Activated CD4-positive, alpha-beta T cell treated with anti-CD3 and anti-CD28 coated beads for 36 hours (primary cell): ENCODE measurements at regions not wholly inside any gene's neighbourhood (a gene's known extent, or its start where the extent isn't known, plus 50 kb on each side); places are given as distances from the start of the nearest gene placed in this dataset.

Source experiments
- ATAC-seq: fragments of 200-7000 bp; cut with Tn5 transposase; one replicate; pipeline ENCODE4 v1.10.0; 2021; ENCODE audit warnings: mild to moderate bottlenecking, moderate library complexity
- CTCF ChIA-PET: fragments of 350-600 bp; sonication (Branson Sonifier 250); formaldehyde crosslinking; loops from one replicate; lab custom pipeline; 2021; ENCODE audit warnings: antibody characterized with exemption; lab: Charles Lee
- POLR2A ChIA-PET: fragments of 350-600 bp; sonication (Branson Sonifier 250); formaldehyde crosslinking; loops from one replicate; lab custom pipeline; 2021; ENCODE audit warnings: antibody characterized with exemption, inconsistent platforms; lab: Charles Lee
- DNase-seq: peaks from one replicate; pipeline ENCODE4 v3.0.0-alpha.2; 2020
- H3K27ac Mint-ChIP-seq: one replicate; pipeline ENCODE4 v1.8.0; 2021; ENCODE audit warnings: mixed read lengths
- H3K27me3 Mint-ChIP-seq: one replicate; pipeline ENCODE4 v1.8.0; 2021; ENCODE audit warnings: mixed read lengths
- H3K36me3 Mint-ChIP-seq: one replicate; pipeline ENCODE4 v1.8.0; 2021; ENCODE audit warnings: low read depth, mixed read lengths
- H3K4me1 Mint-ChIP-seq: one replicate; pipeline ENCODE4 v1.8.0; 2021; ENCODE audit warnings: mixed read lengths
- H3K4me3 Mint-ChIP-seq: one replicate; pipeline ENCODE4 v1.8.0; 2021; ENCODE audit warnings: mild to moderate bottlenecking, moderate library complexity, mixed read lengths
- H3K9me3 Mint-ChIP-seq: one replicate; pipeline ENCODE4 v1.8.0; 2021; ENCODE audit warnings: low read depth, mixed read lengths
- intact Hi-C, 2 experiments: fragments of 100-400 bp; cut with DNase I in 1 of 2; cut with micrococcal nuclease in 1 of 2; formaldehyde crosslinking; loops; one replicate each; pipeline versions ENCODE4 v1.14.2 to v1.15.1; 2022 to 2024; cut with DNase I, micrococcal nuclease

GRCh38 chr4:38207110-38207457, 246.9 kb downstream of the PTTG2 start:
- H3K27ac Mint-ChIP-seq: no peak overlapping the region
- peaks cover 2% of the 10 kb centered on the region for H3K4me1 Mint-ChIP-seq
- intact Hi-C loops: no loop called here
- DNase-seq (no peak), ATAC-seq (no peak)
- CTCF ChIA-PET: interaction anchor here (0.7 kb wide), 1 partner anchor 27 kb away, joined by 3 read pairs; no protein-coding TSS in a partner anchor
- no peaks in the 10 kb centered on the region for H3K9me3 Mint-ChIP-seq
- no peaks in the 10 kb centered on the region for H3K36me3 Mint-ChIP-seq
- POLR2A ChIA-PET: interaction anchor here (0.7 kb wide), 1 partner anchor 1500 kb away, joined by 3 read pairs; no protein-coding TSS in a partner anchor
- no peaks in the 10 kb centered on the region for H3K27me3 Mint-ChIP-seq
- H3K4me3 Mint-ChIP-seq: no peak overlapping the region

- no peak overlapping the region for H3K4me3 Mint-ChIP-seq
- no peaks in the 10 kb centered on the region for H3K4me1 Mint-ChIP-seq
- CTCF ChIA-PET: interaction anchor here (0.6 to 1.6 kb wide), 3 partner anchors 110 to 297 kb away, joined by 3 read pairs; no protein-coding TSS in a partner anchor
- intact Hi-C loops: no loop called here
- H3K27ac Mint-ChIP-seq: no peak overlapping the region
- no peaks in the 10 kb centered on the region for H3K36me3 Mint-ChIP-seq
- POLR2A ChIA-PET: no interaction called here
- ATAC-seq (no peak), DNase-seq (no peak)
- no peaks in the 10 kb centered on the region for H3K9me3 Mint-ChIP-seq
- H3K27me3 Mint-ChIP-seq: no peaks in the 10 kb centered on the region
These were observed 249.5 kb downstream of the PTTG2 start for GRCh38 chr4:38209654-38210053.

- Mint-ChIP-seq H3K4me1 (no peaks in the 10 kb centered on the region), H3K9me3 (no peaks in the 10 kb centered on the region), H3K4me3 (no peak overlapping the region), H3K27ac (no peak overlapping the region), H3K36me3 (no peaks in the 10 kb centered on the region), H3K27me3 (no peaks in the 10 kb centered on the region)
- ChIA-PET CTCF (interaction anchor here (0.6 kb wide), 1 partner anchor 443 kb away, joined by 3 read pairs; no protein-coding TSS in a partner anchor), POLR2A (no interaction called here)
- no peak for ATAC-seq
- intact Hi-C loops: no loop called here
- no peak for DNase-seq
These were observed 250.4 kb downstream of the PTTG2 start for GRCh38 chr4:38210396-38211114.

GRCh38 chr4:38211885-38212284, 251.7 kb downstream of the PTTG2 start:
- ChIA-PET POLR2A (no interaction called here), CTCF (interaction anchor here (0.6 to 1.0 kb wide), 3 partner anchors 8 to 30 kb away, joined by 3 to 4 read pairs (median 4); no protein-coding TSS in a partner anchor)
- intact Hi-C loops: no loop called here
- no peak overlapping the region for H3K27ac Mint-ChIP-seq
- no peak overlapping the region for H3K4me3 Mint-ChIP-seq
- DNase-seq (no peak), ATAC-seq (no peak)
- H3K36me3 Mint-ChIP-seq: no peaks in the 10 kb centered on the region
- no peaks in the 10 kb centered on the region for H3K4me1 Mint-ChIP-seq
- H3K27me3 Mint-ChIP-seq: no peaks in the 10 kb centered on the region
- no peaks in the 10 kb centered on the region for H3K9me3 Mint-ChIP-seq

GRCh38 chr4:38213083-38213805, 253.0 kb downstream of the PTTG2 start:
- Mint-ChIP-seq H3K4me1 (no peaks in the 10 kb centered on the region), H3K27ac (no peak overlapping the region), H3K27me3 (no peaks in the 10 kb centered on the region), H3K9me3 (no peaks in the 10 kb centered on the region), H3K4me3 (no peak overlapping the region), H3K36me3 (no peaks in the 10 kb centered on the region)
- ATAC-seq: no peak
- intact Hi-C loops: no loop called here
- DNase-seq: no peak
- CTCF ChIA-PET: interaction anchor here (1.0 kb wide), 1 partner anchor 32 kb away, joined by 4 read pairs; no protein-coding TSS in a partner anchor
- POLR2A ChIA-PET: no interaction called here

- H3K36me3 Mint-ChIP-seq: no peaks in the 10 kb centered on the region
- POLR2A ChIA-PET: no interaction called here
- H3K27ac Mint-ChIP-seq: no peak overlapping the region
- H3K4me1 Mint-ChIP-seq: no peaks in the 10 kb centered on the region
- intact Hi-C loops: no loop called here
- ATAC-seq: no peak
- H3K9me3 Mint-ChIP-seq: no peaks in the 10 kb centered on the region
- no peak overlapping the region for H3K4me3 Mint-ChIP-seq
- CTCF ChIA-PET: no interaction called here
- H3K27me3 Mint-ChIP-seq: no peaks in the 10 kb centered on the region
- DNase-seq: no peak
These were observed 262.7 kb downstream of the PTTG2 start for GRCh38 chr4:38222892-38223291.

GRCh38 chr4:38223306-38223705, 263.1 kb downstream of the PTTG2 start:
- POLR2A ChIA-PET: no interaction called here
- no peaks in the 10 kb centered on the region for H3K4me1 Mint-ChIP-seq
- CTCF ChIA-PET: no interaction called here

GRCh38 chr4:38223782-38224236, 263.6 kb downstream of the PTTG2 start:
- CTCF ChIA-PET: interaction anchor here (0.6 to 0.7 kb wide), 2 partner anchors 38 to 698 kb away, joined by 3 read pairs; no protein-coding TSS in a partner anchor
- no peak overlapping the region for H3K27ac Mint-ChIP-seq
- intact Hi-C loops: no loop called here

More at GRCh38 chr4:38223306-38223705, 263.1 kb downstream of the PTTG2 start:
- Mint-ChIP-seq H3K36me3 (no peaks in the 10 kb centered on the region), H3K27me3 (no peaks in the 10 kb centered on the region), H3K27ac (no peak overlapping the region), H3K4me3 (no peak overlapping the region), H3K9me3 (no peaks in the 10 kb centered on the region)
- ATAC-seq: no peak
- DNase-seq: no peak
- intact Hi-C loops: no loop called here

GRCh38 chr4:38224850-38225249, 264.7 kb downstream of the PTTG2 start:
- no peaks in the 10 kb centered on the region for H3K9me3 Mint-ChIP-seq
- H3K4me3 Mint-ChIP-seq: no peak overlapping the region
- DNase-seq (no peak), ATAC-seq (no peak)
- no peak overlapping the region for H3K27ac Mint-ChIP-seq
- no peaks in the 10 kb centered on the region for H3K4me1 Mint-ChIP-seq
- no peaks in the 10 kb centered on the region for H3K36me3 Mint-ChIP-seq
- CTCF ChIA-PET: no interaction called here
- H3K27me3 Mint-ChIP-seq: no peaks in the 10 kb centered on the region
- POLR2A ChIA-PET: no interaction called here
- intact Hi-C loops: no loop called here

More at GRCh38 chr4:38223782-38224236, 263.6 kb downstream of the PTTG2 start:
- no peaks in the 10 kb centered on the region for H3K36me3 Mint-ChIP-seq
- H3K4me3 Mint-ChIP-seq: no peak overlapping the region
- H3K4me1 Mint-ChIP-seq: no peaks in the 10 kb centered on the region
- POLR2A ChIA-PET: no interaction called here
- H3K27me3 Mint-ChIP-seq: no peaks in the 10 kb centered on the region
- ATAC-seq (no peak), DNase-seq (no peak)
- no peaks in the 10 kb centered on the region for H3K9me3 Mint-ChIP-seq

GRCh38 chr4:38226170-38226569, 266.0 kb downstream of the PTTG2 start:
- intact Hi-C loops: no loop called here
- Mint-ChIP-seq H3K36me3 (no peaks in the 10 kb centered on the region), H3K9me3 (no peaks in the 10 kb centered on the region), H3K4me1 (no peaks in the 10 kb centered on the region), H3K27me3 (no peaks in the 10 kb centered on the region), H3K27ac (no peak overlapping the region), H3K4me3 (no peak overlapping the region)
- DNase-seq (no peak), ATAC-seq (no peak)
- CTCF ChIA-PET: interaction anchor here (0.6 kb wide), 1 partner anchor 393 kb away, joined by 3 read pairs; no protein-coding TSS in a partner anchor
- POLR2A ChIA-PET: no interaction called here

GRCh38 chr4:38230121-38230801, 270.1 kb downstream of the PTTG2 start:
- ATAC-seq: no peak

More at GRCh38 chr4:38230121-38230801, 270.1 kb downstream of the PTTG2 start:
- no peaks in the 10 kb centered on the region for H3K9me3 Mint-ChIP-seq
- intact Hi-C loops: no loop called here
- H3K27ac Mint-ChIP-seq: no peak overlapping the region
- CTCF ChIA-PET: no interaction called here
- DNase-seq: no peak
- no peaks in the 10 kb centered on the region for H3K27me3 Mint-ChIP-seq
- no peaks in the 10 kb centered on the region for H3K4me1 Mint-ChIP-seq
- POLR2A ChIA-PET: no interaction called here
- H3K4me3 Mint-ChIP-seq: no peak overlapping the region
- H3K36me3 Mint-ChIP-seq: no peaks in the 10 kb centered on the region
